H1 (cell line): ENCODE measurements at regions not wholly inside any gene's neighbourhood (a gene's known extent, or its start where the extent isn't known, plus 50 kb on each side); places are given as distances from the start of the nearest gene placed in this dataset.

Experiments
- ASH2L ChIP-seq: fragments of 200-600, 300-600 bp; sonication (generic); IDR thresholded peaks from one replicate; pipeline ENCODE4 v1.7.1; 2017; ENCODE audit warnings: low read length
- CHD7 ChIP-seq: fragments of 300-600 bp; sonication (generic); IDR thresholded peaks from 2 replicates; pipeline ENCODE4 v1.7.1; 2012; ENCODE audit warnings: low read length, moderate library complexity, mild to moderate bottlenecking, inconsistent platforms; ENCODE audit not compliant: insufficient replicate concordance
- EGR1 ChIP-seq: IDR thresholded peaks from 2 replicates; pipeline ENCODE4 v1.6.1; 2011; ENCODE audit warnings: low read depth, low read length, borderline replicate concordance
- GTF2F1 ChIP-seq: IDR thresholded peaks from 2 replicates; pipeline ENCODE4 v1.6.1; 2012; ENCODE audit warnings: low read depth, low read length, improper control_type of control experiment, borderline replicate concordance
- HDAC2 ChIP-seq, 2 experiments: fragments of 300-600 bp in 1 of 2; sonication (generic) in 1 of 2; IDR thresholded peaks; 2 replicates each; pipeline ENCODE4 v1.6.1; 2011 to 2012; ENCODE audit warnings: low read depth in 2 of 2, low read length in 2 of 2, mild to moderate bottlenecking in 2 of 2, moderate library complexity in 2 of 2, borderline replicate concordance in 1 of 2, inconsistent platforms in 1 of 2
- JUND ChIP-seq: IDR thresholded peaks from 2 replicates; pipeline ENCODE4 v1.6.1; 2011; ENCODE audit warnings: mild to moderate bottlenecking, improper control_type of control experiment, low read length
- PHF8 ChIP-seq: fragments of 200-600 bp; sonication (generic); conservative IDR thresholded peaks from 2 replicates; pipeline ENCODE4 v1.7.1; 2012; ENCODE audit warnings: low read depth, mild to moderate bottlenecking, inconsistent platforms, low read length, moderate library complexity
- RAD21 ChIP-seq, 2 experiments: IDR thresholded peaks in 1 of 2; conservative IDR thresholded peaks in 1 of 2; 2 replicates each; pipeline ENCODE4 v1.6.1; 2011; ENCODE audit warnings: low read depth in 2 of 2, low read length in 2 of 2, improper control_type of control experiment in 1 of 2, inconsistent platforms in 1 of 2, mild to moderate bottlenecking in 1 of 2, moderate library complexity in 1 of 2
- SP4 ChIP-seq: IDR thresholded peaks from 2 replicates; pipeline ENCODE4 v1.6.1; 2012; ENCODE audit warnings: low read length, inconsistent platforms
- YY1 ChIP-seq: IDR thresholded peaks from 2 replicates; pipeline ENCODE4 v1.6.1; 2011; ENCODE audit warnings: low read depth, mild to moderate bottlenecking, low read length

- TF ChIP-seq CHD7: no peak
- no peak for TF ChIP-seq HDAC2 (IDR thresholded peaks at IDR 0.05; ENCODE audit: borderline replicate concordance in 1 of 2, low read depth in 2 of 2, low read length in 2 of 2)
- no peak for TF ChIP-seq ASH2L
- no peak for TF ChIP-seq JUND
- TF ChIP-seq PHF8: no peak
- TF ChIP-seq EGR1: no peak
- no peak for TF ChIP-seq GTF2F1
- TF ChIP-seq YY1: no peak
- no peak for TF ChIP-seq RAD21 (IDR thresholded peaks at IDR 0.05 in 1 of 2, conservative IDR thresholded peaks at IDR 0.05 in 1 of 2; ENCODE audit: low read depth in 2 of 2, low read length in 2 of 2)
- no peak for TF ChIP-seq SP4
Observed at GRCh38 chr18:22675006-22675405, 257.3 kb upstream of the CTAGE1 start (continued).
